ENCODE measurements at regions not wholly inside any gene's neighbourhood (a gene's known extent, or its start where the extent isn't known, plus 50 kb on each side); places are given as distances from the start of the nearest gene placed in this dataset.
"Not testable (repeated sequence)": the region's sequence is repeated elsewhere in the genome, so short reads cannot be mapped to it uniquely, and the experiment has no call there.

- no peak for DNase-seq (ENCODE audit: low read depth)
- TF ChIP-seq, protein P1, sequence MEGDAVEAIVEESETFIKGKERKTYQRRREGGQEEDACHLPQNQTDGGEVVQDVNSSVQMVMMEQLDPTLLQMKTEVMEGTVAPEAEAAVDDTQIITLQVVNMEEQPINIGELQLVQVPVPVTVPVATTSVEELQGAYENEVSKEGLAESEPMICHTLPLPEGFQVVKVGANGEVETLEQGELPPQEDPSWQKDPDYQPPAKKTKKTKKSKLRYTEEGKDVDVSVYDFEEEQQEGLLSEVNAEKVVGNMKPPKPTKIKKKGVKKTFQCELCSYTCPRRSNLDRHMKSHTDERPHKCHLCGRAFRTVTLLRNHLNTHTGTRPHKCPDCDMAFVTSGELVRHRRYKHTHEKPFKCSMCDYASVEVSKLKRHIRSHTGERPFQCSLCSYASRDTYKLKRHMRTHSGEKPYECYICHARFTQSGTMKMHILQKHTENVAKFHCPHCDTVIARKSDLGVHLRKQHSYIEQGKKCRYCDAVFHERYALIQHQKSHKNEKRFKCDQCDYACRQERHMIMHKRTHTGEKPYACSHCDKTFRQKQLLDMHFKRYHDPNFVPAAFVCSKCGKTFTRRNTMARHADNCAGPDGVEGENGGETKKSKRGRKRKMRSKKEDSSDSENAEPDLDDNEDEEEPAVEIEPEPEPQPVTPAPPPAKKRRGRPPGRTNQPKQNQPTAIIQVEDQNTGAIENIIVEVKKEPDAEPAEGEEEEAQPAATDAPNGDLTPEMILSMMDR (IDR thresholded peaks at IDR 0.05; ENCODE audit: insufficient read depth, low read depth, low read length, missing control alignments) = no peak
- H3K4me3 ChIP-seq (ENCODE audit: low read length) = no peak overlapping the region
These were observed 313.9 kb downstream of the THBS2 start for GRCh38 chr6:168939796-168940195.

DNA sequence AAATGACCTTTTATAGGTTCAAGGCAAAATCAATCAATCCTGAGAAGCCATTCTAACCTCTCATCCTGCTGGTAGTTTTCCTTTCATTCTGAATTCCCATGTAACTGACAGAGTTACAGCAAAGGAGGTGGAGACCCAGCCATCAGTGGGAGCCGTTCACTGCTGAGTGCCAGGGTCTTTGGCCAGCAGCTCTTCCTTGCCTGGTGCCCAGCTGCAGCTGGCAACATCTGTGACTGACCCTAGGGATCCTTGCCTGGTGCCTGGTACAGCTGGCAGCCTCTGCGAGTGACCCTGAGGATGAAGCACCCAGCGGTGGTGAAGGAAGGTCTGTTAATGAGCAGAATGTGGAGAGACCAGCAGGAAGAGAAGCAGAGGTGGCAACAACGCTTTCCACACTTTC lies 314.6 kb downstream of the THBS2 start:
- DNase-seq (ENCODE audit: low read depth) = no peak
- H3K4me3 ChIP-seq (ENCODE audit: low read length) = no peak overlapping the region
- TF ChIP-seq, protein P1 (IDR thresholded peaks at IDR 0.05; ENCODE audit: insufficient read depth, low read depth, low read length, missing control alignments) = no peak

GRCh38 chr6:168938546-168938945 lies 315.1 kb downstream of the THBS2 start:
- no peak overlapping the region for H3K4me3 ChIP-seq (ENCODE audit: low read length)
- no peak for DNase-seq (ENCODE audit: low read depth)
- TF ChIP-seq, protein P1 (IDR thresholded peaks at IDR 0.05; ENCODE audit: insufficient read depth, low read depth, low read length, missing control alignments) = no peak

DNA sequence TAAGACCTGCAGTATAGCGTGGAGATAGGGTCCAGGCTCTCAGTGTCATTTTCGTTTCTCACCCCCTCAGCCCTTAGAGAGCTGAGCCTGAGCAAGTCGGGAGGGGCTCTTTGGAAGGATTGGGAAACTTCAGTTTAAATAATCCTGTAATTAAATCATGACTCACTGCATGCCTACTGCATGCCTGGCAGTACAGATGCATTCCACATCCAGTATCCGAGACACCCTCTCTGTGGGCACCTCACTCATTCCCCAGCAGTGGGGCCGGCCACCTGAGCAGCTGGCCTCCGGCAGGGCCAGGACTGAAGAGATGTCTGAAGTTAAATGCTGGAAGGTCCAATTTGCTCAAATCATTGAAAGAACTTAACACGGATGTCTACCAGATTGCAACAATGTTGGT lies 316.6 kb downstream of the THBS2 start:
- H3K4me3 ChIP-seq (ENCODE audit: low read length) = no peak overlapping the region
- DNase-seq (ENCODE audit: low read depth) = no peak
- TF ChIP-seq, protein P1 (IDR thresholded peaks at IDR 0.05; ENCODE audit: insufficient read depth, low read depth, low read length, missing control alignments) = no peak

GRCh38 chr6:168935628-168936010 lies 318.0 kb downstream of the THBS2 start:
- no peak for DNase-seq (ENCODE audit: low read depth)
- H3K4me3 ChIP-seq (ENCODE audit: low read length) = no peak overlapping the region
- TF ChIP-seq, protein P1 (IDR thresholded peaks at IDR 0.05; ENCODE audit: insufficient read depth, low read depth, low read length, missing control alignments) = no peak

- DNase-seq (ENCODE audit: low read depth) = no peak
- H3K4me3 ChIP-seq (ENCODE audit: low read length) = no peak overlapping the region
- TF ChIP-seq, protein P1 (IDR thresholded peaks at IDR 0.05; ENCODE audit: insufficient read depth, low read depth, low read length, missing control alignments) = no peak
These were observed 318.7 kb downstream of the THBS2 start for GRCh38 chr6:168934660-168935627.

GRCh38 chr6:168932171-168932570 lies 321.5 kb downstream of the THBS2 start:
- not testable (repeated sequence) for DNase-seq (ENCODE audit: low read depth)

GRCh38 chr6:168931072-168931471 lies 322.6 kb downstream of the THBS2 start:
- H3K4me3 ChIP-seq (ENCODE audit: low read length) = not testable (repeated sequence)

More at GRCh38 chr6:168932171-168932570, 321.5 kb downstream of the THBS2 start:
- H3K4me3 ChIP-seq (ENCODE audit: low read length) = not testable (repeated sequence)

More at GRCh38 chr6:168931072-168931471, 322.6 kb downstream of the THBS2 start:
- not testable (repeated sequence) for DNase-seq (ENCODE audit: low read depth)

All from epithelial cell of esophagus (primary cell).